ENCODE measurements at regions not wholly inside any gene's neighbourhood (a gene's known extent, or its start where the extent isn't known, plus 50 kb on each side); places are given as distances from the start of the nearest gene placed in this dataset.

GRCh38 chr18:1252534-1252933, 347.9 kb downstream of the ADCYAP1 start:
- TF ChIP-seq GATA2 (IDR thresholded peaks at IDR 0.05; ENCODE audit: low read depth, low read length) = no peak
- no peak for TF ChIP-seq GATA3 (IDR thresholded peaks at IDR 0.05; ENCODE audit: low read depth, low read length)
